Left ventricle myocardium inferior (tissue), 1 donor: ENCODE measurements at regions not wholly inside any gene's neighbourhood (a gene's known extent, or its start where the extent isn't known, plus 50 kb on each side); places are given as distances from the start of the nearest gene placed in this dataset.

Source experiments
- DNase-seq: peaks from one replicate; pipeline ENCODE4 v3.0.0-alpha.2; 2020
- H3K27ac ChIP-seq: fragments of 200-600 bp; replicated peaks from 2 replicates; pipeline ENCODE4 v1.8.0; 2021
- H3K27me3 ChIP-seq: fragments of 200-600 bp; 2 replicates; pipeline ENCODE4 v1.8.0; 2021; ENCODE audit warnings: low read depth
- H3K36me3 ChIP-seq: fragments of 200-600 bp; 2 replicates; pipeline ENCODE4 v1.8.0; 2021
- H3K4me1 ChIP-seq: fragments of 200-600 bp; 2 replicates; pipeline ENCODE4 v1.8.0; 2021
- H3K4me3 ChIP-seq: fragments of 200-600 bp; 2 replicates; pipeline ENCODE4 v1.8.0; 2021; ENCODE audit warnings: mild to moderate bottlenecking, moderate library complexity
- H3K9me3 ChIP-seq: fragments of 200-600 bp; replicated peaks from 2 replicates; pipeline ENCODE4 v1.8.0; 2021
- CTCF ChIP-seq: fragments of 200-600 bp; IDR thresholded peaks from 2 replicates; pipeline ENCODE4 v1.8.0; 2021; ENCODE audit warnings: antibody characterized with exemption, mild to moderate bottlenecking, borderline replicate concordance
- intact Hi-C: fragments of 100-400 bp; cut with micrococcal nuclease; formaldehyde crosslinking; loops from one replicate; pipeline ENCODE4 v1.11.0; 2022
- donor health status: DM: no; HTN: yes; CAD: no; lungs with severe emphysema.

GRCh38 chr2:145741636-145742035 lies 1221.7 kb upstream of the ZEB2 start:
- Histone ChIP-seq H3K27me3 (no peaks in the 10 kb centered on the region), H3K4me3 (no peak overlapping the region), H3K27ac (no peak overlapping the region), H3K4me1 (no peaks in the 10 kb centered on the region), H3K36me3 (no peaks in the 10 kb centered on the region), H3K9me3 (no peaks in the 10 kb centered on the region)
- DNase-seq, result no peak
- TF ChIP-seq CTCF, result no peak
- intact Hi-C loops, result no loop called here

GRCh38 chr2:145741181-145741580 lies 1221.3 kb upstream of the ZEB2 start:
- DNase-seq, result no peak
- Histone ChIP-seq H3K27ac (no peak overlapping the region), H3K27me3 (no peaks in the 10 kb centered on the region), H3K9me3 (no peaks in the 10 kb centered on the region), H3K4me3 (no peak overlapping the region), H3K4me1 (no peaks in the 10 kb centered on the region), H3K36me3 (no peaks in the 10 kb centered on the region)
- intact Hi-C loops, result no loop called here
- TF ChIP-seq CTCF, result no peak

GRCh38 chr2:145740302-145740701 lies 1220.4 kb upstream of the ZEB2 start:
- no peak for DNase-seq
- Histone ChIP-seq H3K27ac (no peak overlapping the region), H3K36me3 (no peaks in the 10 kb centered on the region), H3K4me3 (no peak overlapping the region), H3K9me3 (no peaks in the 10 kb centered on the region), H3K4me1 (no peaks in the 10 kb centered on the region), H3K27me3 (no peaks in the 10 kb centered on the region)
- no peak for TF ChIP-seq CTCF
- intact Hi-C loops, result no loop called here

GRCh38 chr2:145739681-145740080 lies 1219.8 kb upstream of the ZEB2 start:
- H3K4me3 ChIP-seq, result no peak overlapping the region
- no peak for DNase-seq
- intact Hi-C loops, result no loop called here

GRCh38 chr2:145736871-145737270 lies 1217.0 kb upstream of the ZEB2 start:
- DNase-seq, result no peak
- no peak for TF ChIP-seq CTCF
- intact Hi-C loops, result no loop called here
- H3K27me3 ChIP-seq, result no peaks in the 10 kb centered on the region
- no peaks in the 10 kb centered on the region for H3K4me1 ChIP-seq
- no peaks in the 10 kb centered on the region for H3K36me3 ChIP-seq
- H3K4me3 ChIP-seq, result no peak overlapping the region
- no peak overlapping the region for H3K27ac ChIP-seq
- H3K9me3 ChIP-seq, result no peaks in the 10 kb centered on the region

More at GRCh38 chr2:145739681-145740080, 1219.8 kb upstream of the ZEB2 start:
- no peak overlapping the region for H3K27ac ChIP-seq
- no peaks in the 10 kb centered on the region for H3K36me3 ChIP-seq
- H3K9me3 ChIP-seq, result no peaks in the 10 kb centered on the region
- no peak for TF ChIP-seq CTCF
- H3K27me3 ChIP-seq, result no peaks in the 10 kb centered on the region
- no peaks in the 10 kb centered on the region for H3K4me1 ChIP-seq

- Histone ChIP-seq H3K27me3 (no peaks in the 10 kb centered on the region), H3K4me1 (no peaks in the 10 kb centered on the region), H3K4me3 (no peak overlapping the region), H3K36me3 (no peaks in the 10 kb centered on the region), H3K27ac (no peak overlapping the region), H3K9me3 (no peaks in the 10 kb centered on the region)
- DNase-seq, result no peak
- TF ChIP-seq CTCF, result no peak
- intact Hi-C loops, result no loop called here
These were observed 1211.5 kb upstream of the ZEB2 start for GRCh38 chr2:145731467-145731866.
